ENCODE measurements at regions not wholly inside any gene's neighbourhood (a gene's known extent, or its start where the extent isn't known, plus 50 kb on each side); places are given as distances from the start of the nearest gene placed in this dataset.
"Not testable (repeated sequence)": the region's sequence is repeated elsewhere in the genome, so short reads cannot be mapped to it uniquely, and the experiment has no call there.

- H3K4me1 ChIP-seq (replicated peaks; ENCODE audit: insufficient read depth), result no peaks in the 10 kb centered on the region
- H4K20me1 ChIP-seq (ENCODE audit: insufficient read depth), result no peaks in the 10 kb centered on the region
- H2AFZ ChIP-seq, result no peak overlapping the region
- no peaks in the 10 kb centered on the region for H3K79me2 ChIP-seq (ENCODE audit: low read depth)
- H3F3A ChIP-seq (ENCODE audit: insufficient read depth, low read depth), result no peaks in the 10 kb centered on the region
- TF ChIP-seq CTCF (conservative IDR thresholded peaks at IDR 0.05) (no peak), EZH2 (IDR thresholded peaks at IDR 0.05; ENCODE audit: low read depth) (no peak)
- H3K36me3 ChIP-seq (ENCODE audit: low read depth), result no peaks in the 10 kb centered on the region
- no peak overlapping the region for H3K27ac ChIP-seq
- no TSS peak for BruUV-seq (replicated peaks)
- no peak overlapping the region for H3K4me3 ChIP-seq
- H3K4me2 ChIP-seq, result no peak overlapping the region
- H3K27me3 ChIP-seq (ENCODE audit: insufficient read depth, low read depth), result peaks cover 84% of the 10 kb centered on the region
- POLR2A ChIA-PET (ENCODE audit: unreplicated experiment), result no interaction called here
- CTCF ChIA-PET, result no interaction called here
- H3K9me3 ChIP-seq (ENCODE audit: insufficient read depth, low read depth), result no peaks in the 10 kb centered on the region
- DNase-seq, result no peak
- intact Hi-C loops (cut with micrococcal nuclease; ENCODE audit: unreplicated experiment), result no loop called here
- H3K9me2 ChIP-seq (ENCODE audit: insufficient read depth), result no peaks in the 10 kb centered on the region
These were observed 77.3 kb upstream of the LSM14A start for GRCh38 chr19:34094960-34095359.

GRCh38 chr19:34095411-34095810 lies 76.9 kb upstream of the LSM14A start:
- POLR2A ChIA-PET (ENCODE audit: unreplicated experiment); H3K9me3 ChIP-seq (ENCODE audit: insufficient read depth, low read depth); CTCF ChIA-PET; intact Hi-C loops (cut with micrococcal nuclease; ENCODE audit: unreplicated experiment); BruUV-seq (replicated peaks); H3K4me1 ChIP-seq (replicated peaks; ENCODE audit: insufficient read depth); DNase-seq; H3K79me2 ChIP-seq (ENCODE audit: low read depth); H3K9me2 ChIP-seq (ENCODE audit: insufficient read depth); H3F3A ChIP-seq (ENCODE audit: insufficient read depth, low read depth); H3K36me3 ChIP-seq (ENCODE audit: low read depth); H2AFZ ChIP-seq; H3K4me2 ChIP-seq; H3K27ac ChIP-seq; H3K4me3 ChIP-seq; H4K20me1 ChIP-seq (ENCODE audit: insufficient read depth): not testable (repeated sequence)
- H3K27me3 ChIP-seq (ENCODE audit: insufficient read depth, low read depth), result peaks cover 84% of the 10 kb centered on the region

DNA sequence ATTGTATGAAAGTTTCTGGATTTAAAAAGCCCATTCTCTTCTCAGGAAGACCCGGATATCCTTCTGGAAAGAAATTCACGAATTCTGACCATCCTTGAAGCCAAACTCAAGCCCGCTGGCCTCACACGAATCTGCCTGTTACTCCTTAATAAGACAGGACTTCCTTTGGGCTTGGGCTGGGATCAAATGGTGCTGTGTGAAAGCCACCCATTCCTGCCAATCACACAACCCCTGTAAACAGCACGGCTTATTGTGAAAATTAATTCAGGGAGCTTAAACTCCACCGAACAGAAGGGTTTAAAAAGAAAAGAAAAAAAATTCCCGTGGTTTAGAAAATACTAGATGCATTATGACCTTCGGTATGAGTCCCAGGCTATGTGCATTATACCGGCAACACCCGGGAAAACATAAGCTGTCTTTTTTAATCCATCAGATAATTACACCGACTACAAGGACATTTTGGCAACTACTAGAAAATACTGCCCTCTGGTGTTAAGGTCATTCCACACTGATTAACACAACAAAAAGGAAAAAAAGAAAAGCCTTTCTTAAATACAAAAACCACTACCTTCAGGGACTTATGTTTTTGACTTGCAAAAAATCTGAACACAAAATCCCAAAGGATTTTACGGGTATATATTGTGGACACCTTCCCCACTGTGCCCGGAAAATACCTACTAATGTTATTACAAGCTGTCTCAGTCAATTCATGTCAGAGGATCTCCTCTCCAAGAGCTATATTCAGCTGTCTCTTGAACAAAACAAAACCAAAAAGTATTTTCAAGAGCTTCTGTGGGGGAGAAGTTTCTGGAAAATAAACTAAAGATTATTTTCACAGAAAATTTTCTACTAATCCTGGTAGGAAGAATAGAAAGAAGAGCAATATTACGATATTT lies 76.0 kb upstream of the LSM14A start:
- H4K20me1 ChIP-seq (ENCODE audit: insufficient read depth), result no peaks in the 10 kb centered on the region
- peak; percentile 72 for TF ChIP-seq CTCF (conservative IDR thresholded peaks at IDR 0.05)
- no peak for TF ChIP-seq EZH2 (IDR thresholded peaks at IDR 0.05; ENCODE audit: low read depth)
- no peaks in the 10 kb centered on the region for H3K9me2 ChIP-seq (ENCODE audit: insufficient read depth)
- no peaks in the 10 kb centered on the region for H3F3A ChIP-seq (ENCODE audit: insufficient read depth, low read depth)
- no peaks in the 10 kb centered on the region for H3K79me2 ChIP-seq (ENCODE audit: low read depth)
- peak in 1 of 2 experiments; percentile 47 for DNase-seq
- POLR2A ChIA-PET (ENCODE audit: unreplicated experiment), result interaction anchor here (0.7 kb wide), 1 partner anchor 16 kb away, joined by 4 read pairs; no protein-coding TSS in a partner anchor
- no peak overlapping the region for H3K4me2 ChIP-seq
- no peaks in the 10 kb centered on the region for H3K9me3 ChIP-seq (ENCODE audit: insufficient read depth, low read depth)
- CTCF ChIA-PET, result interaction anchor here (0.6 to 2.0 kb wide), 5 partner anchors 63 to 998 kb away, joined by 3 to 16 read pairs (median 4); no protein-coding TSS in a partner anchor
- no peaks in the 10 kb centered on the region for H3K36me3 ChIP-seq (ENCODE audit: low read depth)
- H3K4me1 ChIP-seq (replicated peaks; ENCODE audit: insufficient read depth), result no peaks in the 10 kb centered on the region
- H2AFZ ChIP-seq, result no peak overlapping the region
- H3K27me3 ChIP-seq (ENCODE audit: insufficient read depth, low read depth), result peaks cover 79% of the 10 kb centered on the region
- no TSS peak for BruUV-seq (replicated peaks)
- intact Hi-C loops (cut with micrococcal nuclease; ENCODE audit: unreplicated experiment), result loop anchor here (1.0 kb wide), 1 partner anchor 318 kb away; no protein-coding TSS in a partner anchor
- no peak overlapping the region for H3K4me3 ChIP-seq
- no peak overlapping the region for H3K27ac ChIP-seq
